Left ventricle myocardium inferior (tissue), 1 donor: ENCODE measurements at regions not wholly inside any gene's neighbourhood (a gene's known extent, or its start where the extent isn't known, plus 50 kb on each side); places are given as distances from the start of the nearest gene placed in this dataset.

Experiments used
- DNase-seq: peaks from one replicate; pipeline ENCODE4 v3.0.0-alpha.2; 2020
- H3K27ac ChIP-seq: fragments of 200-600 bp; replicated peaks from 2 replicates; pipeline ENCODE4 v1.8.0; 2021
- H3K27me3 ChIP-seq: fragments of 200-600 bp; 2 replicates; pipeline ENCODE4 v1.8.0; 2021; ENCODE audit warnings: low read depth
- H3K36me3 ChIP-seq: fragments of 200-600 bp; 2 replicates; pipeline ENCODE4 v1.8.0; 2021
- H3K4me1 ChIP-seq: fragments of 200-600 bp; 2 replicates; pipeline ENCODE4 v1.8.0; 2021
- H3K4me3 ChIP-seq: fragments of 200-600 bp; 2 replicates; pipeline ENCODE4 v1.8.0; 2021; ENCODE audit warnings: mild to moderate bottlenecking, moderate library complexity
- H3K9me3 ChIP-seq: fragments of 200-600 bp; replicated peaks from 2 replicates; pipeline ENCODE4 v1.8.0; 2021
- intact Hi-C: fragments of 100-400 bp; cut with micrococcal nuclease; formaldehyde crosslinking; loops from one replicate; pipeline ENCODE4 v1.11.0; 2022
- TF ChIP-seq, protein P1 (sequence below): fragments of 200-600 bp; IDR thresholded peaks from 2 replicates; pipeline ENCODE4 v1.8.0; 2021; ENCODE audit warnings: antibody characterized with exemption, mild to moderate bottlenecking, borderline replicate concordance
- donor health status: DM: no; HTN: yes; CAD: no; lungs with severe emphysema.

DNA sequence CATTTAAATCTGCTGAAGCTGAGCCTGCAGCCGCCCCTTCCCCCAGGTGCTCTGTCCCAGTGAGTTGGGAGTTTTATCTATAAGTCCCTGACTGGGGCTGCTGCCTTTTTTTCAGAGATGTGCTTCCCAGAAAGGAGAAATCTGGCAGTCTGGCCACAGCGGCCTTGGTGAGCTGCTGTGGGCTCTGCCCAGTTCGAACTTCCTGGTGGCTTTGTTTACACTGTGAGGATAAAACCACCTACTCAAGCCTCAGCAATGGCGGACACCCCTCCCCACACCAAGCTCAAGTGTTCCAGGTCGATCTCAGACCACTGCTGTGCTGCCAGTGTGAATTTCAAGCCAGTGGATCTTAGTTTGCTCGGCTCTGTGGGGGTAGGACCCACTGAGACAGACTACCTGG lies 97.3 kb downstream of the ACAA2 start:
- no peak overlapping the region for H3K27ac ChIP-seq
- H3K27me3 ChIP-seq = peaks cover 27% of the 10 kb centered on the region
- H3K4me3 ChIP-seq = no peak overlapping the region
- no peak for DNase-seq
- intact Hi-C loops = no loop called here
- TF ChIP-seq, protein P1, sequence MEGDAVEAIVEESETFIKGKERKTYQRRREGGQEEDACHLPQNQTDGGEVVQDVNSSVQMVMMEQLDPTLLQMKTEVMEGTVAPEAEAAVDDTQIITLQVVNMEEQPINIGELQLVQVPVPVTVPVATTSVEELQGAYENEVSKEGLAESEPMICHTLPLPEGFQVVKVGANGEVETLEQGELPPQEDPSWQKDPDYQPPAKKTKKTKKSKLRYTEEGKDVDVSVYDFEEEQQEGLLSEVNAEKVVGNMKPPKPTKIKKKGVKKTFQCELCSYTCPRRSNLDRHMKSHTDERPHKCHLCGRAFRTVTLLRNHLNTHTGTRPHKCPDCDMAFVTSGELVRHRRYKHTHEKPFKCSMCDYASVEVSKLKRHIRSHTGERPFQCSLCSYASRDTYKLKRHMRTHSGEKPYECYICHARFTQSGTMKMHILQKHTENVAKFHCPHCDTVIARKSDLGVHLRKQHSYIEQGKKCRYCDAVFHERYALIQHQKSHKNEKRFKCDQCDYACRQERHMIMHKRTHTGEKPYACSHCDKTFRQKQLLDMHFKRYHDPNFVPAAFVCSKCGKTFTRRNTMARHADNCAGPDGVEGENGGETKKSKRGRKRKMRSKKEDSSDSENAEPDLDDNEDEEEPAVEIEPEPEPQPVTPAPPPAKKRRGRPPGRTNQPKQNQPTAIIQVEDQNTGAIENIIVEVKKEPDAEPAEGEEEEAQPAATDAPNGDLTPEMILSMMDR = no peak
- no peaks in the 10 kb centered on the region for H3K4me1 ChIP-seq
- no peaks in the 10 kb centered on the region for H3K36me3 ChIP-seq
- no peaks in the 10 kb centered on the region for H3K9me3 ChIP-seq

DNA sequence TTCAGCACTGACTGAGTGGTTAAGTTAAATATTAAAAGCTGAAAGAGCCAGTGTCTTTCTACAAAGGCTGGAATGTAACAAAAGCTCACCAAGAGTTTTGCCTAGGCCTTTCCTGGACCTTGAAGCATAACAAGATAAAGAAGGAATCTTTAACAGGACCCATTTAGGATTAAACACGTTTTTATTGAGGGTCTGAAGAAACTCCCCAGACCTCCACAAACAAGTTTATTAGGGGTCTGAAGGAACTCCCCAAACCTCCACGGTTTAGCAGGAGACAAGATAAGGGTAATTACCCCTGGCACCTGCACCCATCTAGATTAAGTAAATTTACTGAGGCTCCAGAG lies 104.0 kb downstream of the ACAA2 start:
- TF ChIP-seq, protein P1 = no peak
- Histone ChIP-seq H3K27me3 (peaks cover 2% of the 10 kb centered on the region), H3K27ac (no peak overlapping the region), H3K4me3 (no peak overlapping the region), H3K36me3 (no peaks in the 10 kb centered on the region), H3K9me3 (no peaks in the 10 kb centered on the region), H3K4me1 (peaks cover 2% of the 10 kb centered on the region)
- no peak for DNase-seq
- intact Hi-C loops = no loop called here

DNA sequence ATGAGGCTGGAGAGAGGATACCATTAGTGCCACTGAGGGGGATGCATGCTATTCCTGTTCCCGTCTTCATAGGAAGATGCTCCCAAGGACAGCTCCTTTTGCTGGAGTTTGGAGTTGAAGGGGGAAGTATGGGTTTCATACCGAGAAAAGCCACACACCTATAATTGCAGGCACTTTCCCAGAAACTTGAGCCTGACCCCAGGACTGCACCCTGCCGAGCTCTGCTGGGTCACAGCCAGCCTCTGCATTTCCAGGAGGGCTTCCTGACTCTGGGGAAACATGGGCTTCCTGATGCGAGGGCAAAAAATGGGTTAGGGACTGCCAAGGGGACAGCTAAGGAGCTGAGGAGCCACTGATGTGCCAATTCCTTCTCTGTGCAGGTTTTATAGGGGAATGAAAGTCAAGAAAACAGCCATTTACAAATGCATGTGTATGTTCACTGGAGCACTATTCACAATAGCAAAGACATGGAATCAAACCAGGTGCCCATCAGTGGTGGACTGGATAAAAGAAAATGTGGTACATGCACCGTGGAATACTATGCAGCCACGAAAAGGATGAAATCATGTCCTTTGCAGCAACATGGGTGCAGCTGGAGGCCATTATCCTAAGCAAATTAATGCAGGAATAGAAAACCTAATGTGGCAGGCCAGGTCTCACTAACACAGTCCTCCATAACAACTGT lies 104.5 kb downstream of the ACAA2 start:
- DNase-seq = no peak
- peaks cover 7% of the 10 kb centered on the region for H3K4me1 ChIP-seq
- intact Hi-C loops = no loop called here
- H3K27me3 ChIP-seq = no peaks in the 10 kb centered on the region
- H3K4me3 ChIP-seq = no peak overlapping the region
- no peaks in the 10 kb centered on the region for H3K9me3 ChIP-seq
- no peaks in the 10 kb centered on the region for H3K36me3 ChIP-seq
- TF ChIP-seq, protein P1 = no peak
- no peak overlapping the region for H3K27ac ChIP-seq

DNA sequence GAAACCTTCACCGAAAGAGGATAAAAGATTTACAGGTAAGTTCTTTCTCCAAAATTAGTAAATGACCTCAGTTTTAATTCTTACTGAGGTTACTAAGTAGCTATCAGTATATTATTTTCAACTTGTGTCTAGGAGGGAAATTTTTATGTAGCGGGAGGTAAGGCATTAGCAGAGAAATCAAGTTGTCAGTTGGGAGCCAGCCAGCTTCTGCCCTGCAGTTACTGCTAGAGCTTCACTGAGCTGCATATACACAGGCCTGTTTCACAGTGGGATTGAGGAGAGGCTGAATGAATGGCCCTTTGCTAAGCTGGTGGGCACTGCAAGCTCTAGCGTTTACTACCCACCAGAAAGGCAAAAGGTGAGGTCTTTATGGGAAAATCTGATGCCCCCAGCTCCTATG lies 105.7 kb downstream of the ACAA2 start:
- H3K4me3 ChIP-seq = no peak overlapping the region
- intact Hi-C loops = no loop called here
- no peaks in the 10 kb centered on the region for H3K27me3 ChIP-seq
- H3K36me3 ChIP-seq = no peaks in the 10 kb centered on the region
- peaks cover 8% of the 10 kb centered on the region for H3K4me1 ChIP-seq
- no peaks in the 10 kb centered on the region for H3K9me3 ChIP-seq
- H3K27ac ChIP-seq = no peak overlapping the region
- no peak for DNase-seq
- TF ChIP-seq, protein P1 = no peak

DNA sequence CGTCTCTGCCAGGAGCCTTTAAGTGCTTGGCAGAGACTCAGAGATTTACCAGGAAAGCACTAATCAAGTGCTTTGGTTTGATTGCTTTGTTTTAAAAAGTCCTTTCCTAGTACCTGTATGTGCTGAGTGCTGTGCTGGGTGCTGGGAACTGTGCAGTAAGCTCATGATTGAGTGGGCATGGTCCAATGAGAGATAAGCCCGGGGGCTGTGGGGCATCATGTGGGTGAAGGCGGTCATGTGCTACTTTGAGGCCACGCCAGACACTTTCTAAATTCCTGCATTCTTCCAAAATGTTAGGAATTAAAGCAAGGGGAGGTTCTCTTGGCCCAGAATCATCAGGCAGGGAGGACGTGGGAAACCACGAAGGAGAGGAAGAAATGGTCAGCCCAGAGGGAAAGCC lies 109.0 kb downstream of the ACAA2 start:
- H3K27ac ChIP-seq = no peak overlapping the region
- peaks cover 8% of the 10 kb centered on the region for H3K4me1 ChIP-seq
- no peak overlapping the region for H3K4me3 ChIP-seq
- H3K9me3 ChIP-seq = no peaks in the 10 kb centered on the region
- no peaks in the 10 kb centered on the region for H3K36me3 ChIP-seq
- H3K27me3 ChIP-seq = peaks cover under 1% of the 10 kb centered on the region
- no peak for DNase-seq
- intact Hi-C loops = no loop called here
- TF ChIP-seq, protein P1 = no peak
